C4-2B (cell line): ENCODE measurements at regions not wholly inside any gene's neighbourhood (a gene's known extent, or its start where the extent isn't known, plus 50 kb on each side); places are given as distances from the start of the nearest gene placed in this dataset.

Experiments
- ZFX ChIP-seq: fragments of 450-650 bp; IDR thresholded peaks from 2 replicates; pipeline ENCODE4 v1.6.1; 2017
- TF ChIP-seq, protein P1 (sequence below): fragments of 450-650 bp; conservative IDR thresholded peaks from 2 replicates; pipeline ENCODE4 v1.5.1; 2017; ENCODE audit warnings: mild to moderate bottlenecking

DNA sequence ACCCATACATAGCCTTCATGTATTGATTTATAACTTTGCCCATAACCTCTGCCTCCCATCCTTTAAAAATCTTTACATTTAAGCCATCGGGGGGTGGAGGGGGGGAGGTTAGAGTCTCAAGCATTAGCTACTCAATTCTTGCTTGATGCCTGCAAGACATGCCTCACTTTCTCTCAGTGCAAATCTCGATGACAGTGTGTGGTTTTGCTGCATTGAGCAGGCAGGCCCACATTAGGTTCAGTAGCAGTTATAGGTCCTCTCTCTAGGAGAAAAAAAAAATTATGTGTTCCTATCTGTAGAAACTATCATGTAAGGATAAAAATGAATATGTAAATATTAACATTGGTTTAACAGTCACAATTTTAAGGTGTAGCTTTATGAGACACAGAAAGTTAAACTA is 314.0 kb upstream of the ANO3 start:
- TF ChIP-seq, protein P1, sequence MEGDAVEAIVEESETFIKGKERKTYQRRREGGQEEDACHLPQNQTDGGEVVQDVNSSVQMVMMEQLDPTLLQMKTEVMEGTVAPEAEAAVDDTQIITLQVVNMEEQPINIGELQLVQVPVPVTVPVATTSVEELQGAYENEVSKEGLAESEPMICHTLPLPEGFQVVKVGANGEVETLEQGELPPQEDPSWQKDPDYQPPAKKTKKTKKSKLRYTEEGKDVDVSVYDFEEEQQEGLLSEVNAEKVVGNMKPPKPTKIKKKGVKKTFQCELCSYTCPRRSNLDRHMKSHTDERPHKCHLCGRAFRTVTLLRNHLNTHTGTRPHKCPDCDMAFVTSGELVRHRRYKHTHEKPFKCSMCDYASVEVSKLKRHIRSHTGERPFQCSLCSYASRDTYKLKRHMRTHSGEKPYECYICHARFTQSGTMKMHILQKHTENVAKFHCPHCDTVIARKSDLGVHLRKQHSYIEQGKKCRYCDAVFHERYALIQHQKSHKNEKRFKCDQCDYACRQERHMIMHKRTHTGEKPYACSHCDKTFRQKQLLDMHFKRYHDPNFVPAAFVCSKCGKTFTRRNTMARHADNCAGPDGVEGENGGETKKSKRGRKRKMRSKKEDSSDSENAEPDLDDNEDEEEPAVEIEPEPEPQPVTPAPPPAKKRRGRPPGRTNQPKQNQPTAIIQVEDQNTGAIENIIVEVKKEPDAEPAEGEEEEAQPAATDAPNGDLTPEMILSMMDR: no peak
- no peak for TF ChIP-seq ZFX
